ENCODE measurements at regions not wholly inside any gene's neighbourhood (a gene's known extent, or its start where the extent isn't known, plus 50 kb on each side); places are given as distances from the start of the nearest gene placed in this dataset.

- ChIA-PET POLR2A (no interaction called here), CTCF (interaction anchor here (1.5 kb wide), 1 partner anchor 232 kb away, joined by 5 read pairs; no protein-coding TSS in a partner anchor)
- H3K4me1 Mint-ChIP-seq, result peaks cover 12% of the 10 kb centered on the region
- no peaks in the 10 kb centered on the region for H3K36me3 Mint-ChIP-seq
- no peak overlapping the region for H3K4me3 Mint-ChIP-seq
- ATAC-seq (no peak), DNase-seq (ENCODE audit: low spot score) (no peak)
- no peaks in the 10 kb centered on the region for H3K27me3 Mint-ChIP-seq (ENCODE audit: low read depth)
- TF ChIP-seq, protein P1, sequence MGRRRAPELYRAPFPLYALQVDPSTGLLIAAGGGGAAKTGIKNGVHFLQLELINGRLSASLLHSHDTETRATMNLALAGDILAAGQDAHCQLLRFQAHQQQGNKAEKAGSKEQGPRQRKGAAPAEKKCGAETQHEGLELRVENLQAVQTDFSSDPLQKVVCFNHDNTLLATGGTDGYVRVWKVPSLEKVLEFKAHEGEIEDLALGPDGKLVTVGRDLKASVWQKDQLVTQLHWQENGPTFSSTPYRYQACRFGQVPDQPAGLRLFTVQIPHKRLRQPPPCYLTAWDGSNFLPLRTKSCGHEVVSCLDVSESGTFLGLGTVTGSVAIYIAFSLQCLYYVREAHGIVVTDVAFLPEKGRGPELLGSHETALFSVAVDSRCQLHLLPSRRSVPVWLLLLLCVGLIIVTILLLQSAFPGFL (CRISPR knock-in tag; IDR thresholded peaks at IDR 0.05; ENCODE audit: borderline replicate concordance), result no peak
- TF ChIP-seq TCF7 (CRISPR knock-in tag; IDR thresholded peaks at IDR 0.05; ENCODE audit: low read depth) (no peak), ZNF281 (CRISPR knock-in tag; IDR thresholded peaks at IDR 0.05) (no peak), AR (CRISPR knock-in tag; IDR thresholded peaks at IDR 0.05) (no peak), ZNF423 (CRISPR knock-in tag; IDR thresholded peaks at IDR 0.05) (no peak), ZNF263 (CRISPR knock-in tag; IDR thresholded peaks at IDR 0.05; ENCODE audit: low read depth) (no peak), FOXP1 (CRISPR knock-in tag; IDR thresholded peaks at IDR 0.05; ENCODE audit: borderline replicate concordance) (no peak), NFYB (CRISPR knock-in tag; conservative IDR thresholded peaks at IDR 0.05; ENCODE audit: low read depth) (no peak), ZBTB43 (CRISPR knock-in tag; IDR thresholded peaks at IDR 0.05) (no peak), STAT6 (CRISPR knock-in tag; conservative IDR thresholded peaks at IDR 0.05; ENCODE audit: low read depth) (no peak), NR2C2 (CRISPR knock-in tag; IDR thresholded peaks at IDR 0.05) (no peak), PRDM15 (CRISPR knock-in tag; IDR thresholded peaks at IDR 0.05) (no peak), NR3C1 (CRISPR knock-in tag; conservative IDR thresholded peaks at IDR 0.05; ENCODE audit: low read depth) (no peak), RORB (CRISPR knock-in tag; IDR thresholded peaks at IDR 0.05) (no peak)
- no peaks in the 10 kb centered on the region for H3K9me3 Mint-ChIP-seq
- no peak overlapping the region for H3K27ac Mint-ChIP-seq
Observed at GRCh38 chr9:109910671-109911518, 130.9 kb downstream of the PALM2AKAP2 start.

Measured in WTC11 (cell line).